ENCODE measurements at regions not wholly inside any gene's neighbourhood (a gene's known extent, or its start where the extent isn't known, plus 50 kb on each side); places are given as distances from the start of the nearest gene placed in this dataset.

DNA sequence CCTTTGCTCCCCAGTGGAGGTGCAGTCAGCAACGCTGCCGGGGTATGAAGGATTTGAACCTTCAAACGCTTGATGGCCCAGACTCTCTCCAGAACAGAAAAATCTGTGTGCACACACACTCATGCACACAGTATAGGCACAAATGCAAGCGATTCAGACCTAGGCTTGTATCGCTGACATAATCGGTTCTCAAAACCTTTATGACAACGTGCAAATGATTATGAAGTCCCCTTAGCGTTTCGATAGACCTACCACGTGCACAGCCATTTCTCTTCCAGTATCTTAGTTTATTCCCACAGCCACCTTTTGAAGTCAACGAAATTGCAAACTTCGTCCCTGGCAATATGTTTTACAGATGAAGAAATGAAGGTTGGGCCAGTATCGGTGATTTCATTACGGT, 138.9 kb upstream of the MYCN start:
- Histone ChIP-seq H3K36me3 (ENCODE audit: insufficient read depth, low read length) (no peaks in the 10 kb centered on the region), H3K4me3 (ENCODE audit: low read length) (no peak overlapping the region), H3K27me3 (ENCODE audit: insufficient read depth, low read length) (no peaks in the 10 kb centered on the region), H3K9me3 (ENCODE audit: insufficient read depth, low read depth, low read length) (no peaks in the 10 kb centered on the region), H3K9ac (ENCODE audit: low read depth, low read length) (no peak overlapping the region), H3K4me1 (ENCODE audit: insufficient read depth, low read length) (no peaks in the 10 kb centered on the region), H3K27ac (ENCODE audit: low read depth, low read length) (no peak overlapping the region)
- 94% methylated on average over 14 of the region's 14 CpGs for WGBS

DNA sequence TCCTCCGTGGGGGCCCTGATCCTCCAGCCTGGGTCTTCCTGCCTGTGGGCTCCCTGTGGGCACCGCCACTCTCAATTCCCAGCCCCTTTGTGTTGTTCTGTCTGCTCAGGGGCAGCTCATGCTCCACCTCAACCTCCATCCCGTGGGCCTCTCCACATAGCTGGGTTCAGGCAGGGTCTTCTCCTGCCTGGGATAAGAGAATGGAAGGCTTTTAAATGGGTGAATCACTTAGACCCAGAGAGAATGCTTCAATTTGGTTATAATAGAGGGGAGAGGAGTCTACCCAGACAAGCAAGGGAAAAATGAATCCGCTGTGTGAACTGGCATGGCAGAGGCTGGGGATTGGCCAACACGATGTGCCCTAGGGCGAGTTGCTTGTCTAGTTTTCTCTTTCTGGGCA, 138.4 kb upstream of the MYCN start:
- Histone ChIP-seq H3K27me3 (ENCODE audit: insufficient read depth, low read length) (no peaks in the 10 kb centered on the region), H3K27ac (ENCODE audit: low read depth, low read length) (no peak overlapping the region), H3K9ac (ENCODE audit: low read depth, low read length) (no peak overlapping the region), H3K9me3 (ENCODE audit: insufficient read depth, low read depth, low read length) (no peaks in the 10 kb centered on the region), H3K4me1 (ENCODE audit: insufficient read depth, low read length) (no peaks in the 10 kb centered on the region), H3K36me3 (ENCODE audit: insufficient read depth, low read length) (no peaks in the 10 kb centered on the region), H3K4me3 (ENCODE audit: low read length) (no peak overlapping the region)
- 88% methylated on average over 6 of the region's 6 CpGs for WGBS

GRCh38 chr2:15802657-15803542, 137.4 kb upstream of the MYCN start:
- Histone ChIP-seq H3K36me3 (ENCODE audit: insufficient read depth, low read length) (no peaks in the 10 kb centered on the region), H3K27me3 (ENCODE audit: insufficient read depth, low read length) (no peaks in the 10 kb centered on the region), H3K27ac (ENCODE audit: low read depth, low read length) (no peak overlapping the region), H3K9me3 (ENCODE audit: insufficient read depth, low read depth, low read length) (no peaks in the 10 kb centered on the region), H3K4me3 (ENCODE audit: low read length) (no peak overlapping the region), H3K4me1 (ENCODE audit: insufficient read depth, low read length) (no peaks in the 10 kb centered on the region), H3K9ac (ENCODE audit: low read depth, low read length) (no peak overlapping the region)
- 89% methylated on average over 9 of the region's 10 CpGs for WGBS

DNA sequence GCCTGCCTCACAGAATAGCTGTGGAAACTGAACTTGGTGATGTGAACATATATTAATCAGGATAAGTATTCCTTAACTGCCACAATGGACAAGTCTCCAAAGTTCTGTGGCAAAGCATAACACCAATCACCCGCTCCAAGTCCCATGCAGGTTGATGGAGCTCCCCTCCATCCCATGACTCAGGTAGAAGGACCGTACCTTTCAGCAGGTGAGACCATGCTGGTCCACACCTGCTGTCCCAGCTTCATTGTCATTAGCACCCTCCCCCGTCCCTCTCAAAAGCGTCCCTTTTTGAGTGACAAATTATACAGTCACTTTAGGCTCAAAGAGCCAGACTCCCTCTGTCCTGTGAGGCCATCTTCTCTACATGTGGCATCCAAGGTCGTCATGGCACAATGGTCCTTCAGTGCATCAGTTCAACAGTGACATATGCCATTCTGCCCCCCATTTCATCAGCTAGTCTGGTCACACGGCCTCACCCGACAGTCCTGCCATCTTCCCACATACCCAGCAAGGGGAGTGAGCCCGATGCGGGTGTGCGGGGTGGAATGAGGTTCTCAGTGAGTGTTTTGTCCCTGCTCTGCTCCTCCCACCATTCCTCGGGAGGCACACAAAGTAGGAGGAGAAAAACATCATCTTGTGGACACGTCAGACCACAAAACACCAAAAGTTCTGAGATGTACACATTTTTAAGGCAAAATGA, 136.7 kb upstream of the MYCN start:
- Histone ChIP-seq H3K9me3 (ENCODE audit: insufficient read depth, low read depth, low read length) (no peaks in the 10 kb centered on the region), H3K9ac (ENCODE audit: low read depth, low read length) (no peak overlapping the region)
- 92% methylated on average over 12 of the region's 12 CpGs for WGBS

DNA sequence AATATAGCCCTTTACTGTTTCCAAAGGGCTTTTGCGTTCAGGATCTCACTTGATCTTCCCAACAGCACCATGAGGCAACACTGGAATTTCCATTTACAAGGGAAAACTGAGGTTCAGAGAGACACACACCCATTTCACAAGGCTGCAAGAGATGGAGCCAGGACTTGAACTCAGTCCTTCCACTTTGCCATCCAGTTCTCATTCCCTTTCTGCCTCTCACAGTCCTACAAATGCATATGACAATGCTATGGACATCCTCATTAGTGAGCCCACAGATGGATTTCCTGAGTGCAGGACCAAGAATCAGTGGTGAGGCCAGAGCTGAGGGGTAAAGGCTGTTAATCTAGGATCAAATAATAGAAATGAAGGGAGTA, 136.1 kb upstream of the MYCN start:
- no peak overlapping the region for H3K9ac ChIP-seq (ENCODE audit: low read depth, low read length)
- no peaks in the 10 kb centered on the region for H3K36me3 ChIP-seq (ENCODE audit: insufficient read depth, low read length)
- H3K27ac ChIP-seq (ENCODE audit: low read depth, low read length) = no peak overlapping the region
- H3K27me3 ChIP-seq (ENCODE audit: insufficient read depth, low read length) = no peaks in the 10 kb centered on the region
- 96% methylated on average over 1 of the region's 1 CpG for WGBS
- H3K4me3 ChIP-seq (ENCODE audit: low read length) = no peak overlapping the region
- no peaks in the 10 kb centered on the region for H3K9me3 ChIP-seq (ENCODE audit: insufficient read depth, low read depth, low read length)
- peaks cover 10% of the 10 kb centered on the region for H3K4me1 ChIP-seq (ENCODE audit: insufficient read depth, low read length)

More for the DNA sequence above, 136.7 kb upstream of the MYCN start:
- H3K27ac ChIP-seq (ENCODE audit: low read depth, low read length) = no peak overlapping the region
- peaks cover 4% of the 10 kb centered on the region for H3K4me1 ChIP-seq (ENCODE audit: insufficient read depth, low read length)
- no peak overlapping the region for H3K4me3 ChIP-seq (ENCODE audit: low read length)
- H3K36me3 ChIP-seq (ENCODE audit: insufficient read depth, low read length) = no peaks in the 10 kb centered on the region
- no peaks in the 10 kb centered on the region for H3K27me3 ChIP-seq (ENCODE audit: insufficient read depth, low read length)

DNA sequence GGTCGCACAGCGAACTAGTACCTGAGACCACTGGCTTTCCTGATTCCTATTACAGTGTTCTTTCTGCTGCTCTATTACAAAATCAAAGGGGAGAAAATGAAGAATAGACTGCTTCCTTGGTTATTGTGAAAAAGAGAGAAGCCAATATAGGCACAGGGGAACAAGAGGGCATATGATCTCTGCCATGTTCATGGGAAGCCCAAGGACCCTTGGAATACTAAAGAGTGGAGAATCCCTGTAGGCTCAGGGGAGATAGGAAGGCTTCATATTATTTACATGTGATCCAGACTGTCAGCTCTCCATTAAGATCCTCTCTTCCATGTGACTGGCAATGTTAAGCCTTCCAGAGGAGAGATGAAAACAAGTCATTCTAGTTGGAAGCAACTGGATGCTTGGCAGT, 135.7 kb upstream of the MYCN start:
- Histone ChIP-seq H3K4me3 (ENCODE audit: low read length) (no peak overlapping the region), H3K9ac (ENCODE audit: low read depth, low read length) (no peak overlapping the region), H3K4me1 (ENCODE audit: insufficient read depth, low read length) (peaks cover 14% of the 10 kb centered on the region), H3K27me3 (ENCODE audit: insufficient read depth, low read length) (no peaks in the 10 kb centered on the region), H3K36me3 (ENCODE audit: insufficient read depth, low read length) (no peaks in the 10 kb centered on the region), H3K27ac (ENCODE audit: low read depth, low read length) (no peak overlapping the region), H3K9me3 (ENCODE audit: insufficient read depth, low read depth, low read length) (no peaks in the 10 kb centered on the region)
- WGBS = 98% methylated on average over 2 of the region's 2 CpGs

GRCh38 chr2:15805206-15805605, 135.1 kb upstream of the MYCN start:
- H3K9me3 ChIP-seq (ENCODE audit: insufficient read depth, low read depth, low read length) = no peaks in the 10 kb centered on the region
- no peak overlapping the region for H3K9ac ChIP-seq (ENCODE audit: low read depth, low read length)
- H3K36me3 ChIP-seq (ENCODE audit: insufficient read depth, low read length) = no peaks in the 10 kb centered on the region
- no peak overlapping the region for H3K4me3 ChIP-seq (ENCODE audit: low read length)
- H3K4me1 ChIP-seq (ENCODE audit: insufficient read depth, low read length) = peaks cover 19% of the 10 kb centered on the region
- 94% methylated on average over 2 of the region's 2 CpGs for WGBS
- no peaks in the 10 kb centered on the region; the same call in 1 of the 2 replicates for H3K27me3 ChIP-seq (ENCODE audit: insufficient read depth, low read length)
- H3K27ac ChIP-seq (ENCODE audit: low read depth, low read length) = no peak overlapping the region

- no peak overlapping the region for H3K9ac ChIP-seq (ENCODE audit: low read depth, low read length)
- no peaks in the 10 kb centered on the region for H3K36me3 ChIP-seq (ENCODE audit: insufficient read depth, low read length)
- peaks cover 21% of the 10 kb centered on the region for H3K4me1 ChIP-seq (ENCODE audit: insufficient read depth, low read length)
- no peak overlapping the region for H3K27ac ChIP-seq (ENCODE audit: low read depth, low read length)
- no peaks in the 10 kb centered on the region for H3K9me3 ChIP-seq (ENCODE audit: insufficient read depth, low read depth, low read length)
- no peak overlapping the region for H3K4me3 ChIP-seq (ENCODE audit: low read length)
- no peaks in the 10 kb centered on the region; the same call in 1 of the 2 replicates for H3K27me3 ChIP-seq (ENCODE audit: insufficient read depth, low read length)
- WGBS = 95% methylated on average over 4 of the region's 4 CpGs
These were observed 134.6 kb upstream of the MYCN start for GRCh38 chr2:15805772-15806171.

- Histone ChIP-seq H3K36me3 (ENCODE audit: insufficient read depth, low read length) (no peaks in the 10 kb centered on the region), H3K27me3 (ENCODE audit: insufficient read depth, low read length) (no peaks in the 10 kb centered on the region; the same call in 1 of the 2 replicates), H3K4me3 (ENCODE audit: low read length) (no peak overlapping the region), H3K9ac (ENCODE audit: low read depth, low read length) (no peak overlapping the region), H3K9me3 (ENCODE audit: insufficient read depth, low read depth, low read length) (no peaks in the 10 kb centered on the region), H3K27ac (ENCODE audit: low read depth, low read length) (no peak overlapping the region), H3K4me1 (ENCODE audit: insufficient read depth, low read length) (peaks cover 27% of the 10 kb centered on the region)
- 95% methylated on average over 9 of the region's 9 CpGs for WGBS
These were observed 133.4 kb upstream of the MYCN start for GRCh38 chr2:15806801-15807417.

GRCh38 chr2:15807418-15808203, 132.7 kb upstream of the MYCN start:
- no peak overlapping the region for H3K9ac ChIP-seq (ENCODE audit: low read depth, low read length)
- no peak overlapping the region for H3K27ac ChIP-seq (ENCODE audit: low read depth, low read length)
- no peak overlapping the region for H3K4me3 ChIP-seq (ENCODE audit: low read length)
- H3K36me3 ChIP-seq (ENCODE audit: insufficient read depth, low read length) = no peaks in the 10 kb centered on the region
- H3K4me1 ChIP-seq (ENCODE audit: insufficient read depth, low read length) = peaks cover 31% of the 10 kb centered on the region
- H3K9me3 ChIP-seq (ENCODE audit: insufficient read depth, low read depth, low read length) = no peaks in the 10 kb centered on the region
- WGBS = 91% methylated on average over 16 of the region's 18 CpGs
- H3K27me3 ChIP-seq (ENCODE audit: insufficient read depth, low read length) = no peaks in the 10 kb centered on the region; the same call in 1 of the 2 replicates

Data from HUES64 (cell line).